Muscle of arm (tissue), 1 donor: ENCODE measurements at regions not wholly inside any gene's neighbourhood (a gene's known extent, or its start where the extent isn't known, plus 50 kb on each side); places are given as distances from the start of the nearest gene placed in this dataset.

Experiments used
- DNase-seq: peaks from one replicate; pipeline ENCODE4 v3.0.0-alpha.2; 2013

GRCh38 chr5:107263387-107264018, 407.2 kb downstream of the EFNA5 start:
- DNase-seq = no peak

GRCh38 chr5:107257885-107258520, 412.7 kb downstream of the EFNA5 start:
- no peak for DNase-seq

- no peak for DNase-seq
Measured at GRCh38 chr5:107254902-107255234, 415.9 kb downstream of the EFNA5 start.

GRCh38 chr5:107254214-107254901, 416.4 kb downstream of the EFNA5 start:
- no peak for DNase-seq

GRCh38 chr5:107253246-107253645, 417.5 kb downstream of the EFNA5 start:
- no peak for DNase-seq

GRCh38 chr5:107251151-107251550, 419.6 kb downstream of the EFNA5 start:
- no peak for DNase-seq

- no peak for DNase-seq
Measured at GRCh38 chr5:107248066-107248695, 422.6 kb downstream of the EFNA5 start.

- DNase-seq = no peak
Measured at GRCh38 chr5:107247427-107247826, 423.3 kb downstream of the EFNA5 start.

GRCh38 chr5:107243220-107243579, 427.5 kb downstream of the EFNA5 start:
- DNase-seq = no peak

GRCh38 chr5:107242411-107243219, 428.1 kb downstream of the EFNA5 start:
- no peak for DNase-seq

GRCh38 chr5:107241841-107242240, 428.9 kb downstream of the EFNA5 start:
- no peak for DNase-seq

GRCh38 chr5:107235167-107235566, 435.6 kb downstream of the EFNA5 start:
- no peak for DNase-seq

GRCh38 chr5:107232788-107233187, 437.9 kb downstream of the EFNA5 start:
- no peak for DNase-seq

GRCh38 chr5:107232293-107232692, 438.4 kb downstream of the EFNA5 start:
- DNase-seq = no peak

GRCh38 chr5:107231191-107231590, 439.5 kb downstream of the EFNA5 start:
- no peak for DNase-seq

- no peak for DNase-seq
Measured at GRCh38 chr5:107230367-107230766, 440.4 kb downstream of the EFNA5 start.

- no peak for DNase-seq
Measured at GRCh38 chr5:107228226-107228625, 442.5 kb downstream of the EFNA5 start.

- no peak for DNase-seq
Measured at GRCh38 chr5:107224272-107224671, 446.5 kb downstream of the EFNA5 start.

GRCh38 chr5:107223066-107223465, 447.7 kb downstream of the EFNA5 start:
- DNase-seq = no peak

GRCh38 chr5:107219993-107220392, 450.7 kb downstream of the EFNA5 start:
- DNase-seq = no peak

GRCh38 chr5:107218457-107219193, 452.1 kb downstream of the EFNA5 start:
- DNase-seq = no peak
